ENCODE measurements at regions not wholly inside any gene's neighbourhood (a gene's known extent, or its start where the extent isn't known, plus 50 kb on each side); places are given as distances from the start of the nearest gene placed in this dataset.

- no peaks in the 10 kb centered on the region for H3K36me3 Mint-ChIP-seq (ENCODE audit: low read depth, unreplicated experiment)
- Histone ChIP-seq H3K4me3 (ENCODE audit: insufficient read depth, low read depth, low read length) (no peak overlapping the region), H2AFZ (ENCODE audit: low read depth, low read length) (no peak overlapping the region), H3K4me1 (ENCODE audit: insufficient read depth, low read length) (no peaks in the 10 kb centered on the region), H3K4me2 (ENCODE audit: low read length) (no peak overlapping the region), H3K9me3 (ENCODE audit: insufficient read depth, low read depth, low read length) (no peaks in the 10 kb centered on the region), H3K27me3 (ENCODE audit: insufficient read depth, low read length) (peaks cover 4% of the 10 kb centered on the region), H3K9ac (ENCODE audit: low read length) (no peak overlapping the region), H3K36me3 (ENCODE audit: insufficient read depth, low read length) (no peaks in the 10 kb centered on the region), H4K20me1 (ENCODE audit: insufficient read depth, low read length) (no peaks in the 10 kb centered on the region), H3K27ac (ENCODE audit: low read depth, low read length) (no peak overlapping the region), H3K79me2 (ENCODE audit: insufficient read depth, low read length) (no peaks in the 10 kb centered on the region)
- DNase-seq (ENCODE audit: low read depth) = no peak
- no peak for FAIRE-seq
- H3K4me1 Mint-ChIP-seq (ENCODE audit: low read depth, unreplicated experiment) = no peaks in the 10 kb centered on the region
- H3K9me3 Mint-ChIP-seq (ENCODE audit: unreplicated experiment) = no peaks in the 10 kb centered on the region
- H3K27me3 Mint-ChIP-seq (ENCODE audit: low read depth, unreplicated experiment) = peaks cover 3% of the 10 kb centered on the region
- no peak for TF ChIP-seq EZH2 (IDR thresholded peaks at IDR 0.05; ENCODE audit: insufficient read depth, low read length)
- TF ChIP-seq CTCF (IDR thresholded peaks at IDR 0.05; ENCODE audit: insufficient read depth, low read depth, low read length) = no peak
- H3K27ac Mint-ChIP-seq (ENCODE audit: unreplicated experiment) = no peak overlapping the region
- no peak overlapping the region for H3K4me3 Mint-ChIP-seq (ENCODE audit: unreplicated experiment)
Observed at GRCh38 chr3:168219530-168219929, 123.8 kb upstream of the GOLIM4 start.

- Histone ChIP-seq H3K36me3 (ENCODE audit: insufficient read depth, low read length) (no peaks in the 10 kb centered on the region), H3K27ac (ENCODE audit: low read depth, low read length) (no peak overlapping the region), H3K4me3 (ENCODE audit: insufficient read depth, low read depth, low read length) (no peak overlapping the region), H3K79me2 (ENCODE audit: insufficient read depth, low read length) (no peaks in the 10 kb centered on the region), H2AFZ (ENCODE audit: low read depth, low read length) (no peak overlapping the region), H3K9me3 (ENCODE audit: insufficient read depth, low read depth, low read length) (no peaks in the 10 kb centered on the region), H4K20me1 (ENCODE audit: insufficient read depth, low read length) (no peaks in the 10 kb centered on the region), H3K4me2 (ENCODE audit: low read length) (no peak overlapping the region), H3K27me3 (ENCODE audit: insufficient read depth, low read length) (peaks cover 4% of the 10 kb centered on the region), H3K9ac (ENCODE audit: low read length) (no peak overlapping the region), H3K4me1 (ENCODE audit: insufficient read depth, low read length) (no peaks in the 10 kb centered on the region)
- DNase-seq (ENCODE audit: low read depth) (no peak), FAIRE-seq (no peak)
- no peak overlapping the region for H3K4me3 Mint-ChIP-seq (ENCODE audit: unreplicated experiment)
- no peaks in the 10 kb centered on the region for H3K9me3 Mint-ChIP-seq (ENCODE audit: unreplicated experiment)
- H3K36me3 Mint-ChIP-seq (ENCODE audit: low read depth, unreplicated experiment) = no peaks in the 10 kb centered on the region
- H3K4me1 Mint-ChIP-seq (ENCODE audit: low read depth, unreplicated experiment) = no peaks in the 10 kb centered on the region
- H3K27me3 Mint-ChIP-seq (ENCODE audit: low read depth, unreplicated experiment) = peaks cover 3% of the 10 kb centered on the region
- TF ChIP-seq EZH2 (IDR thresholded peaks at IDR 0.05; ENCODE audit: insufficient read depth, low read length) (no peak), CTCF (IDR thresholded peaks at IDR 0.05; ENCODE audit: insufficient read depth, low read depth, low read length) (no peak)
- no peak overlapping the region for H3K27ac Mint-ChIP-seq (ENCODE audit: unreplicated experiment)
Observed at GRCh38 chr3:168218600-168218999, 122.9 kb upstream of the GOLIM4 start.

GRCh38 chr3:168216851-168217250, 121.1 kb upstream of the GOLIM4 start:
- H3K27ac Mint-ChIP-seq (ENCODE audit: unreplicated experiment) = no peak overlapping the region
- Histone ChIP-seq H3K27me3 (ENCODE audit: insufficient read depth, low read length) (peaks cover 4% of the 10 kb centered on the region), H3K4me2 (ENCODE audit: low read length) (no peak overlapping the region), H3K36me3 (ENCODE audit: insufficient read depth, low read length) (no peaks in the 10 kb centered on the region), H2AFZ (ENCODE audit: low read depth, low read length) (no peak overlapping the region), H3K4me1 (ENCODE audit: insufficient read depth, low read length) (no peaks in the 10 kb centered on the region), H3K9me3 (ENCODE audit: insufficient read depth, low read depth, low read length) (no peaks in the 10 kb centered on the region), H3K4me3 (ENCODE audit: insufficient read depth, low read depth, low read length) (no peak overlapping the region), H3K9ac (ENCODE audit: low read length) (no peak overlapping the region), H3K27ac (ENCODE audit: low read depth, low read length) (no peak overlapping the region), H4K20me1 (ENCODE audit: insufficient read depth, low read length) (no peaks in the 10 kb centered on the region), H3K79me2 (ENCODE audit: insufficient read depth, low read length) (no peaks in the 10 kb centered on the region)
- no peaks in the 10 kb centered on the region for H3K4me1 Mint-ChIP-seq (ENCODE audit: low read depth, unreplicated experiment)
- no peaks in the 10 kb centered on the region for H3K9me3 Mint-ChIP-seq (ENCODE audit: unreplicated experiment)
- H3K4me3 Mint-ChIP-seq (ENCODE audit: unreplicated experiment) = no peak overlapping the region
- no peaks in the 10 kb centered on the region for H3K36me3 Mint-ChIP-seq (ENCODE audit: low read depth, unreplicated experiment)
- DNase-seq (ENCODE audit: low read depth) (no peak), FAIRE-seq (no peak)
- H3K27me3 Mint-ChIP-seq (ENCODE audit: low read depth, unreplicated experiment) = no peaks in the 10 kb centered on the region
- TF ChIP-seq EZH2 (IDR thresholded peaks at IDR 0.05; ENCODE audit: insufficient read depth, low read length) = no peak
- no peak for TF ChIP-seq CTCF (IDR thresholded peaks at IDR 0.05; ENCODE audit: insufficient read depth, low read depth, low read length)
